OCI-LY3 (cell line): ENCODE measurements at regions not wholly inside any gene's neighbourhood (a gene's known extent, or its start where the extent isn't known, plus 50 kb on each side); places are given as distances from the start of the nearest gene placed in this dataset.

Experiments used
- H2AFZ ChIP-seq: fragments of 200-600, 300-600 bp; shearing (Covaris generic); 2 replicates; pipeline ENCODE4 v1.6.0; 2014; ENCODE audit warnings: antibody characterized with exemption, low read depth, low read length
- H3K27ac ChIP-seq: fragments of 200-600, 300-600 bp; sonication (generic); 2 replicates; pipeline ENCODE4 v1.5.1; 2014; ENCODE audit warnings: mild to moderate bottlenecking, low read length, moderate library complexity, mixed read lengths
- H3K27me3 ChIP-seq: fragments of 200-600, 300-600 bp; sonication (generic); 2 replicates; pipeline ENCODE4 v1.6.1; 2014; ENCODE audit warnings: low read depth, low read length, mixed read lengths
- H3K36me3 ChIP-seq: fragments of 200-600, 300-600 bp; sonication (generic); replicated peaks from 2 replicates; pipeline ENCODE3; 2014; ENCODE audit warnings: low read depth, low read length, mixed read lengths
- H3K4me1 ChIP-seq: fragments of 300-600, 200-600 bp; sonication (generic); 2 replicates; pipeline ENCODE4 v1.6.1; 2014; ENCODE audit warnings: low read length, mixed read lengths
- H3K4me2 ChIP-seq: fragments of 200-600, 300-600 bp; sonication (generic); 2 replicates; pipeline ENCODE4 v1.6.1; 2014; ENCODE audit warnings: low read length, mixed read lengths
- H3K4me3 ChIP-seq: fragments of 300-600, 200-600 bp; sonication (generic); 2 replicates; pipeline ENCODE4 v1.5.1; 2014; ENCODE audit warnings: antibody characterized with exemption, mild to moderate bottlenecking, low read length, moderate library complexity
- H3K79me2 ChIP-seq: fragments of 300-600, 200-600 bp; shearing (Covaris generic); 2 replicates; pipeline ENCODE4 v1.6.1; 2014; ENCODE audit warnings: mild to moderate bottlenecking, low read length, mixed read lengths
- H3K9ac ChIP-seq: fragments of 300-600, 200-600 bp; shearing (Covaris generic); 2 replicates; pipeline ENCODE4 v1.6.0; 2014; ENCODE audit warnings: mild to moderate bottlenecking, low read length, moderate library complexity
- H3K9me3 ChIP-seq: fragments of 200-600, 300-600 bp; shearing (Covaris generic); 2 replicates; pipeline ENCODE4 v1.6.1; 2014; ENCODE audit warnings: low read length, mixed read lengths; ENCODE audit not compliant: insufficient read depth
- H4K20me1 ChIP-seq: fragments of 200-600, 300-600 bp; sonication (generic); 2 replicates; pipeline ENCODE4 v1.6.1; 2016; ENCODE audit warnings: low read length, mixed read lengths; ENCODE audit not compliant: insufficient read depth
- EZH2phosphoT487 ChIP-seq: fragments of 200-600 bp; shearing (Covaris generic); IDR thresholded peaks from 2 replicates; pipeline ENCODE4 v1.6.1; 2018; ENCODE audit warnings: antibody characterized with exemption, mixed run types, low read depth
- TF ChIP-seq, protein P1 (sequence below): fragments of 200-600, 300-600 bp; sonication (generic); IDR thresholded peaks from 2 replicates; pipeline ENCODE4 v1.5.1; 2014; ENCODE audit warnings: antibody characterized with exemption, low read length, low read depth

DNA sequence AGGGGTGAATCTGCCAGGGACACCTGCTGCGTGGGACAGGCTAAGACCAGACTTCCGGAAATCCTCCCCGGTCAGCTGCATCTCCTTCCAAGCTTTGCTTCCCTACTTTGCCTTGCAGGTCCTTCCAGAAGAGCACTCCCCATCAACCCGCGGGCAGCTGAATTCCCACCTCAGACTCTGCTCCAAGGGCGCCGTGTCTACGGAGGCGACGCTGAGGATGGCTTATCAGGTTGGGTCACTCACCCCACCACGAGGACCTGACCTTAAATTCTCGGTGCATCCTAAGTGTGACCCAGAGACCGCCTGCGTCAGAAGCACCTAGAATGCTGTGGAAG, 78.9 kb upstream of the KMT2C start:
- Histone ChIP-seq H3K4me3 (no peak overlapping the region), H3K27me3 (no peaks in the 10 kb centered on the region), H3K4me2 (no peak overlapping the region), H3K27ac (no peak overlapping the region), H4K20me1 (no peaks in the 10 kb centered on the region), H3K4me1 (no peaks in the 10 kb centered on the region), H2AFZ (no peak overlapping the region), H3K79me2 (no peaks in the 10 kb centered on the region), H3K36me3 (no peaks in the 10 kb centered on the region), H3K9me3 (0 out of 2 replicates have a peak, but pooled peaks cover 4% of the 10 kb centered on the region), H3K9ac (no peak overlapping the region)
- no peak for TF ChIP-seq EZH2phosphoT487
- TF ChIP-seq, protein P1, sequence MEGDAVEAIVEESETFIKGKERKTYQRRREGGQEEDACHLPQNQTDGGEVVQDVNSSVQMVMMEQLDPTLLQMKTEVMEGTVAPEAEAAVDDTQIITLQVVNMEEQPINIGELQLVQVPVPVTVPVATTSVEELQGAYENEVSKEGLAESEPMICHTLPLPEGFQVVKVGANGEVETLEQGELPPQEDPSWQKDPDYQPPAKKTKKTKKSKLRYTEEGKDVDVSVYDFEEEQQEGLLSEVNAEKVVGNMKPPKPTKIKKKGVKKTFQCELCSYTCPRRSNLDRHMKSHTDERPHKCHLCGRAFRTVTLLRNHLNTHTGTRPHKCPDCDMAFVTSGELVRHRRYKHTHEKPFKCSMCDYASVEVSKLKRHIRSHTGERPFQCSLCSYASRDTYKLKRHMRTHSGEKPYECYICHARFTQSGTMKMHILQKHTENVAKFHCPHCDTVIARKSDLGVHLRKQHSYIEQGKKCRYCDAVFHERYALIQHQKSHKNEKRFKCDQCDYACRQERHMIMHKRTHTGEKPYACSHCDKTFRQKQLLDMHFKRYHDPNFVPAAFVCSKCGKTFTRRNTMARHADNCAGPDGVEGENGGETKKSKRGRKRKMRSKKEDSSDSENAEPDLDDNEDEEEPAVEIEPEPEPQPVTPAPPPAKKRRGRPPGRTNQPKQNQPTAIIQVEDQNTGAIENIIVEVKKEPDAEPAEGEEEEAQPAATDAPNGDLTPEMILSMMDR, result no peak

DNA sequence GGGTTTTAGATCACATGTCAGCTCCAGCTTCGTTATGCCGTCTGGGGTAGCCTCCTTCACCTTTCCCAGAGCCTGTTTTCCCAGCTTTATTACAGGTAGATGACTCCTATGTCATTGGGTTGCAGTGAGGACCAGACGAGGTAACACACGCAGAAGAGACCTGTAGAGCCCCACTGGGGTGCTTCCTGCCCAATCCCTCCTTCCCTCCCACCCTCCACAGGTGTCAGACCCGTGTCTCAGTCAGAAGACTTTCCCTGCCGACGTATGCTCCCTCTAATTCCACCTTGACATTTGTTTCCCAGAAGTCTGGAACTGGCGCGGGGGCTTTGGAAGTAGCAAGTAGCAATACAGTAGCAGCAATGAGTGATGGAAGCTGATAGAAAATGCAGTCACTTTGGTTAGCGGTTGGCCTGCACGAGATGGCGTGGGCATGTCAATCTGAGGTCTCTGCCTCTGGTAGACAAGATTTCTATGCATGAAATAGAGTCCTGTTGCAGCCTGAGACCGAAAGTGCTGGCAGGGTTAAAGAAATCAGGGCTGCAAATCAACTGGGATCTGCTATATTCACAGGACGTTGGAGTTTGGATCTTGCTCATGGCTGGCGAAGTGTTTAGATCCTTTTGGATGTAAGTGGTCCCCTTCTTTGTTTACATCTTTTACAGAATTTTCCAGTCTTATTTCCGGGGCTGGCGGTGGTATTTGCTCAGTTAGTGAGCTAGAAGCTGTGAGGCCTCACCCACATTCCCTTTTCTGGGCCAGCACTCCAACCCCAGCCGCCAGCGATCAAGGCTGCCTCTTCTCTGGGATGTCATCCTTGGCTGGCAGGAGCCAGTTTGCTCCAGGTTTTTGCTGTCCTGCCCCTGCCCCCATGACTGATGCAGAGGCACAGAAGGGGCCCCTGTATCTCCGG, 78.3 kb upstream of the KMT2C start:
- H3K4me2 ChIP-seq, result no peak overlapping the region
- H3K79me2 ChIP-seq, result no peaks in the 10 kb centered on the region
- no peak overlapping the region for H2AFZ ChIP-seq
- no peaks in the 10 kb centered on the region for H3K36me3 ChIP-seq
- no peak overlapping the region for H3K4me3 ChIP-seq
- no peaks in the 10 kb centered on the region for H3K27me3 ChIP-seq
- no peak overlapping the region for H3K27ac ChIP-seq
- H4K20me1 ChIP-seq, result no peaks in the 10 kb centered on the region
- no peak overlapping the region for H3K9ac ChIP-seq
- TF ChIP-seq, protein P1, result no peak
- TF ChIP-seq EZH2phosphoT487, result no peak
- 0 out of 2 replicates have a peak, but pooled peaks cover under 1% of the 10 kb centered on the region for H3K9me3 ChIP-seq
- no peaks in the 10 kb centered on the region for H3K4me1 ChIP-seq

DNA sequence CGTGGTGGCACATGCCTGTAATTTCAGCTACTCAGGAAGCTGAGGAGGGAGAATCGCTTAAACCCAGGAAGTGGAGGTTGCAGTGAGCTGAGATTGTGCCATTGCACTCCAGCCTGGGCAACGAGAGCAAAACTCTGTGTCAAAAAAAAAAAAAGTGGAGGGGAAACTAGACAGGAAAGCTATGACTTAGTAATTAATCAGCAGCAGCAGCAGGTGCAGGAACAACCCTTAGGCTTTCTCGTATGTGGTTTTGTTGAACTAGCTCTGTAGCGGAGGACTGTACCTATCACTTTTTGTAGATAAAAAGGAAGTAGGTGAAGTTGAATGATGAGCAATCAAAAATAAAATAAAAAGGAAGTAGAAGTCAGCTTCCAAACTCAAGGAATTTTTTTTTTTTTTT, 76.9 kb upstream of the KMT2C start:
- no peak overlapping the region for H2AFZ ChIP-seq
- H3K9ac ChIP-seq, result no peak overlapping the region
- no peak overlapping the region for H3K4me3 ChIP-seq
- H3K4me2 ChIP-seq, result peak overlapping the region; percentile 24; the same call in 1 of the 2 replicates
- no peaks in the 10 kb centered on the region for H3K9me3 ChIP-seq
- no peaks in the 10 kb centered on the region for H3K36me3 ChIP-seq
- no peaks in the 10 kb centered on the region for H4K20me1 ChIP-seq
- TF ChIP-seq EZH2phosphoT487, result no peak
- H3K27me3 ChIP-seq, result no peaks in the 10 kb centered on the region
- H3K27ac ChIP-seq, result no peak overlapping the region
- no peaks in the 10 kb centered on the region for H3K4me1 ChIP-seq
- no peaks in the 10 kb centered on the region for H3K79me2 ChIP-seq

DNA sequence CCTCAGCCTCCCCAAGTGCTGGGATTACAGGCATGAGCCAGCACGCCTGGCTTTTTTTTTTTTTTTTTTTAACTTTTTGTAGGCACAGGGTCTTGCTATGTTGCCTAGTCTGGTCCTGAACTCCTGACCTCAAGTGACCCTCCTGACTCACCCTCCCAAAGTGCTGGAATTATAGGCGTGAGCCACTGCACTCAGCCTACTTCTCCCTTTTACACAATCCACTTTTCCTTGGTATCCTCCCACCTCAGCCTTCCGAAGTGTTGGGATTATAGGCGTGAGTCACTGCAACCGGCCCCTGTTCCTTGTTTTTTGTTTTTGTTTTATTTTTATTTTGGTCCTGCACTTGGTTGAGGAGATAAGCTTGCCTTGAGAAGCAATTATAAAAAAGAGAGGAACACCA, 75.9 kb upstream of the KMT2C start:
- H3K4me2 ChIP-seq, result no peak overlapping the region
- TF ChIP-seq, protein P1, result no peak
- TF ChIP-seq EZH2phosphoT487, result no peak
- no peaks in the 10 kb centered on the region for H3K36me3 ChIP-seq
- no peaks in the 10 kb centered on the region for H3K4me1 ChIP-seq
- no peak overlapping the region for H2AFZ ChIP-seq
- no peak overlapping the region for H3K27ac ChIP-seq
- H3K9ac ChIP-seq, result no peak overlapping the region
- no peaks in the 10 kb centered on the region for H3K9me3 ChIP-seq
- no peaks in the 10 kb centered on the region for H4K20me1 ChIP-seq
- H3K79me2 ChIP-seq, result no peaks in the 10 kb centered on the region
- H3K27me3 ChIP-seq, result no peaks in the 10 kb centered on the region
- no peak overlapping the region for H3K4me3 ChIP-seq
